GM12875 (cell line): ENCODE measurements at regions not wholly inside any gene's neighbourhood (a gene's known extent, or its start where the extent isn't known, plus 50 kb on each side); places are given as distances from the start of the nearest gene placed in this dataset.

Source experiments
- H3K4me3 ChIP-seq: one replicate; pipeline ENCODE4 v1.5.1; 2011; ENCODE audit warnings: low read depth, low read length, control low read depth
- CTCF ChIP-seq: IDR thresholded peaks from 2 replicates; pipeline ENCODE4 v1.5.1; 2011; ENCODE audit warnings: low read depth, mild to moderate bottlenecking, control low read depth, inconsistent platforms, low read length, moderate library complexity, borderline replicate concordance; ENCODE audit not compliant: insufficient read depth

GRCh38 chr10:33101392-33101787 is 143.4 kb upstream of the ITGB1 start:
- no peak overlapping the region for H3K4me3 ChIP-seq
- no peak for TF ChIP-seq CTCF

- H3K4me3 ChIP-seq = no peak overlapping the region
- no peak for TF ChIP-seq CTCF
These were observed 142.9 kb upstream of the ITGB1 start for GRCh38 chr10:33100781-33101391.

GRCh38 chr10:33099748-33100147 is 141.7 kb upstream of the ITGB1 start:
- H3K4me3 ChIP-seq = no peak overlapping the region

GRCh38 chr10:33098951-33099663 is 141.1 kb upstream of the ITGB1 start:
- no peak overlapping the region for H3K4me3 ChIP-seq
- TF ChIP-seq CTCF = no peak

More at GRCh38 chr10:33099748-33100147, 141.7 kb upstream of the ITGB1 start:
- TF ChIP-seq CTCF = no peak

- H3K4me3 ChIP-seq = no peak overlapping the region
- no peak for TF ChIP-seq CTCF
These were observed 138.1 kb upstream of the ITGB1 start for GRCh38 chr10:33095867-33096815.

- TF ChIP-seq CTCF = no peak
- no peak overlapping the region for H3K4me3 ChIP-seq
These were observed 136.4 kb upstream of the ITGB1 start for GRCh38 chr10:33094263-33095051.
